Activated CD8-positive, alpha-beta memory T cell treated with anti-CD3 and anti-CD28 coated beads for 36 hours (primary cell): ENCODE measurements at regions not wholly inside any gene's neighbourhood (a gene's known extent, or its start where the extent isn't known, plus 50 kb on each side); places are given as distances from the start of the nearest gene placed in this dataset.
"Not testable (repeated sequence)": the region's sequence is repeated elsewhere in the genome, so short reads cannot be mapped to it uniquely, and the experiment has no call there.

ENCODE experiments used
- CTCF ChIA-PET: fragments of 350-600 bp; sonication (Branson Sonifier 250); formaldehyde crosslinking; loops from one replicate; lab custom pipeline; 2021; ENCODE audit warnings: antibody characterized with exemption; lab: Charles Lee
- POLR2A ChIA-PET: fragments of 350-600 bp; sonication (Branson Sonifier 250); formaldehyde crosslinking; loops from one replicate; lab custom pipeline; 2021; ENCODE audit warnings: antibody characterized with exemption; lab: Charles Lee

DNA sequence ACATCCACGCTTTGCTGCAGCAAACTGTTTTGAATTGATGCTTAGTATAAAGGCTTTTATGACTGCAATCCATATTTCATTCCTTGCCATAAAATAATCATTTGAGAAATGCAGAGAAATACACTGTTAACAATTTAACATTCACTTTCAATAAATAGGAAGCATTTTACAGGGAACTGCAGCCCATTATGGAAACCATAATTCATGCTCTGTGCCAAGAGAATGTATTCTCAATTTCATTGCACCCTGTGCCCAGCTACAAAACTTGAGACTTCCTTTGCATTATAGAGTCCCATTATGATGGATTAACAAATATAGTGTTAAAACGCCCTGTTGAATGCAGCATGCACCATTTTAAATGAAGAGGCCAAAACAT lies 134.0 kb downstream of the MED10 start:
- ChIA-PET POLR2A (no interaction called here), CTCF (no interaction called here)

DNA sequence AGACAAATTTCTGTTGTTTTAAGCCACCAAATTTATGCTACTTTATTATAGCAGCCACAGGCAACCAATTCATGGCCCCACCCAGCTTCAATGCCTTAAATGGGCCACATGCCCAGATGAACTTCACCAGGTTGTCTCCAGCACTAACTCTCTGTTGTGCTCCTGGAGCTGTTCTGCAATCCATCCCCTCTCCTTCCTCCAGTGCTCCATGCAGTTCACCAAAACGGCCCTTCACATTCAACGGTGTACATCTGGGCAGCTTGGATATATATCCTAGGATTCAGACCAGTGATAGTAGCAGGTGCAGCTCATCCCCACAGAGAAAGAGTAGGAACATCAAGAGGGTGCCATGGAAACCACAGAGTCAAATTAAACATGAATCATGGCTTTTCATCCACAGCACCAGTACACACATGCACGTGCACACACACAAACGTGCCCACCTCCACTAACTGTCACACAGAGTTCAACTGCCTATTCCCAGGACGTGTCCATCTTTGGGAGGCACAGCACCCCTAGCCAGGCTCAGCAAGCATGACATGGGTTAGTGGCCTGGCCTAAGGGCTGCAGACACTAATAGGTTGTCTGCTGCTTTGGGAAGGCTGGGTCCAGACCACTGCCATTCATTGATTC lies 134.5 kb downstream of the MED10 start:
- ChIA-PET POLR2A (no interaction called here), CTCF (no interaction called here)

DNA sequence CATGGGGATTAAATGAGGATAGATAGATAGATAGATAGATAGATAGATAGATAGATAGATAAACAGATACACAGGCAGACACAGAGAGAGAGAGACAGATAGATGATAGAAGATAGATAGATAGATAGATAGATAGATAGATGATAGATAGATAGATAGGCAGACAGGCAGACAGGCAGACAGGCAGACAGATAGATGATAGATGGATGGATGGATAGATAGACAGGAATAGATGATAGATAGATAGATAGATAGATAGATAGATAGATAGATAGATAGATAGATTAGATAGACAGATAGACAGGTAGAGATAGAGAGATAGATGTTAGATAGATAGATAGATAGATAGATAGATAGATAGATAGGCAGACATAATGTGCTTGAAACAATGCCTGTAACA lies 137.3 kb downstream of the MED10 start:
- POLR2A ChIA-PET, CTCF ChIA-PET: not testable (repeated sequence)

DNA sequence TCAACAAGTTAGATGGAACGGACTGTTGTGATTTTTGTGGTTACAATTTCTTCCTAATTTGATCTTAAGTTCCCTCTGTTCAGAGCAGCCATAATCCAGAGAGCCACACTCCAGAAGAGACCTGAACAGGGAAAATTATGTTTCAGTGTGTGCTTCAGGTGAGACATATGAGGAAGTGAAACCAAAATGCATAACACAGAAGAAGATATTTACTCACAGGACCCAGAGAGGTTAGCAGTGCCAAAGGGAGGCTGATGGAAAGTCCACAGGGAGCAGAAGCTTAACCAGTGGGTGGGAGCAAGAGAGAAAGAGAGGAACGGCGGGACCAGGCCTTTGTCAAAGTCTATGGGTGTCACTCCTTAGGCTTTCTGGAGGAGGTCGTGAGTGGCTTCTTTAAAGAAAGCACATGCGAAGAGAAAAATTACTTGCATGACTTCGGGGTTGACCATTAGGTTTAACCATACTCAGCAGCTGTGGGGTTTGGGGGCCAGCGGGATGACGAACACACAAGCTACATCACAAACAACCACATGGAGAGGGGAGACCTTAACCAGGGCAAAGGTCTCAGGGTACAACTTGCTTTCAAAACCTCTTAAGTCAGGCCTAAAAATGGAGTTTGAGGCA lies 141.4 kb downstream of the MED10 start:
- ChIA-PET CTCF (no interaction called here), POLR2A (no interaction called here)

DNA sequence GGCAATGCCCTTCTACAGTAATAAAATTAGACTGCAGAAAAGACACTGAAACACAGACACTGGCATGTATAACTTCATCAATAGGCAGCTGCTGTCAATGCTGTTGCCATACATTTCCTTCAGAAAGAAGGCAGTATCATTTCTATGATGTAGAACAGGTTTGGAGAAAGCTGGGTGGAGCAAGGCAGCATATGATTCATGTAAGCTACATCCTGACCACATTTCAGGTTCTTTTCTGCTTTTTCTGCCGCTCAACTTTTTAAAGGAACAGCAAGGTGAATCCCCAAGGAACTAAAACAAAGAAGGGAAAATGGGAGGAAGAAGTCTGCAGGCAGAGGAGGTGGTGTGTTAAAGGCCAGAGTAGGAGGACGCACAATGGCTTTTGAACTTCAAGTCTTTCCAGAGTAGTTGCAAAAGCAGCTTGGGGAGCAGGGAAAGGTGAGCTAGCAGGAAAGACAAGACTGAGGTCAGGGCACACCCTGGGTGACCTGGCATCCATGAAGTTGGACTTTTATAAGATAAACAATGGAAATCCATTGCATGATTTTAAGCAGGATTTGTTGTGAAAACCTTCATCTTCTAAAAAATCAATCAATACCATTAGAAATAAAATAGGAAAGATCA lies 142.1 kb downstream of the MED10 start:
- POLR2A ChIA-PET: no interaction called here
- CTCF ChIA-PET: no interaction called here

DNA sequence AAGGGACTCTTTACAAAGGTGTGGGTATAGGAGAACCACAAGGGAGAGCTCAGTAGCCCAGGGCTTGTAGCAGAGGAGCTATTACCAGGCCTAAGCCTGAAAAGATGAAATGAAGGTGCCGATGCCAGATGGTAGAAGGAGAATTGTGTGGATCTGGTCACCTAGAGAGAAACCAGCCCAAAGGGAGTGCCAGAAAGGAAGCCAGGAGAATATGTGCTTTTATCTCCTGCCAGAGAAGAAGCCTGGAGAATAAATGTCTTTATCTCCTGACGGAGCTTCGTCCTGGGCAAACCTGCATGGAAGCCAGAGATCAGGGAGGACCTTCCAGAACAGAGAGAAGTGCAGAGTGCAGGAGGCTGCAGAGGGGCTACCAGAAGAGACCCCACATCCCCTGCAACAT lies 142.6 kb downstream of the MED10 start:
- ChIA-PET CTCF (no interaction called here), POLR2A (no interaction called here)

DNA sequence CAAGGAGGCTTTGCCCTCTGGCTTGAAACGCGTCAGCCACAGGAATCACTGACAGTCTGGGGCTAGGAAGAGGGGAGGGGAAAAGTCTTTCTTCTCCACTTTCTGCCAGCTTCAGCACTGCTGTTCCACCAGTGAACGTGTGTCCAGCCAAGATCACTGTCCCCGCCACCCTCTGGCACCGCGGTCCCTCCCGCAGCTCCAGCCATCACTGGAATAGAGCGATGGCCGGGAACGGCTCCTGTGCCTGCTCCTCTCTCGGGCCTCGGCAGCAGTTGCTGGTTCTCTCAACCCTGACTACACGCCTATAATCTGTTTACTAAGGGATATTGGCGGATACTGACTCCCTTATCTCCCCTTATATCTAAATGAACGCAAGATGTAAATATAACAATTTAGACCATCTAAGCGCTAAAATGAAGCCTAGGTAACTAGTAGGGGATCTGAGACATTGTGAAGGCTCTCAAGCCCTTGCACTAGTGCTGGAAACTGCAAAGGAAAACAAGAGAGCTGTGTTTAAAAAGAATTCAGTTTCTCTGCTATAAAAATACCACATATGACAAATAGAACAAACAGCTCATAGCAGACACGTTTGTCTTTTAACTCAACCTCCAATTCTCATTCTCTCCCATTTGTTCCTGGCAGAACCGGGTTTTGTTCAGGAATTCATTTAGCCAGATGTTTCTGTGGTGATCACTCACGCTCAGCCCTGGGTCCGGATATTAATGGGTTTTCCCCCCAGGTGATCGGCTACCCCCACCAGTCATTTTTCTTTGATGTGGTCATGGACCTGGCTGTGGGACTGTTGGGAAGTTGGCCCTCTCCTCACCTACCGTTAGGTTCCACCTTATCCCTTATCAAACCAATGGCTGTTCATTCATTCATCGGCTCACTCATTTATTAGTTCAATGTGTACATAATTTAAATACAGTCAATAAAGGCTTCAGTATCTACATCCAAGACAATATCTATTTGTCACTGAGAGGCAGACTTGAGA lies 149.8 kb downstream of the MED10 start:
- CTCF ChIA-PET: no interaction called here

DNA sequence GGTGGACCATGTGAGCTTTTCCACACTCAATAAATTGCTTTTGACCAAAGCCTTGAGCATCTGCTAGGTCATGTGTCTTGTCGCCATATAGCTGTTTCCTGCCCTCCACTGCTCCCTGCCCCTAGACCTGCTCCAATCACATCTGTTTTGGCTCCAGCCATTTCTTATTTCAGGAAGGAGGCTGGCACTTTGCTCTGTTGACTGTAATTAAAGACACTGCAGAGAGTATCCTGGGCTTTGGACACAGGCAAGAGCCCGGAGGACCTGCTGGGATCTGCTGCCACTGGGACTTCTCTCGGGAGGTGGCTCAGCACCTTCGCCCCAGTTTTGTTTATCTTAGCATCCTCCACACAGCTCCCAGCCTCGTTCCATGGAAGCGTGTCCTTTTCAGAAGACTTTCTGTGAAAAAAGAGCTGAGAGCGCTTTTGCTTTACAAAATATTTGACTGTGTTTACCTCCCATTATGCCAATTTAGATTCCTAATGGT lies 153.2 kb downstream of the MED10 start:
- CTCF ChIA-PET: interaction anchor here (0.7 kb wide), 1 partner anchor 347 kb away, joined by 3 read pairs; no protein-coding TSS in a partner anchor
- POLR2A ChIA-PET: no interaction called here

More for the DNA sequence above, 149.8 kb downstream of the MED10 start:
- POLR2A ChIA-PET: no interaction called here

DNA sequence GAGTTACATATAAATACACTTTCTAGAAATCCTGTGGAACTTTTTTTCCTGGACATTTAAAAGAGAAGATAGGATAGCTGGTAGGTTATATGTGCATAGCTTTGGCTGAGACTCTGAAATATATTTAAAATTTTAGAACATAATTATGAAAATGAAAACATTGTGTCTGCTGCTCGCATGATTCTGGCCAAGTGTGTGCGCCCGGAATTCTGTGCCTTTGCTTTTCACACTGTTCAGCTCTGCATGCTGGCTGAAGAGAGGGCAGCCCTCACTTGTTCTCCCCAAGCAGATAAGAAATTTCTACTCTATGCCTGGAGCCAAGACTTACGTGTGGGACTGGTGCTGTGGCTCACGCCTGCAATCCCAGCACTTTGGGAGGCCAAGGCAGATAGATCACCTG lies 153.9 kb downstream of the MED10 start:
- CTCF ChIA-PET: interaction anchor here (0.7 kb wide), 2 partner anchors 23 to 347 kb away, joined by 3 to 4 read pairs; no protein-coding TSS in a partner anchor
- POLR2A ChIA-PET: no interaction called here

DNA sequence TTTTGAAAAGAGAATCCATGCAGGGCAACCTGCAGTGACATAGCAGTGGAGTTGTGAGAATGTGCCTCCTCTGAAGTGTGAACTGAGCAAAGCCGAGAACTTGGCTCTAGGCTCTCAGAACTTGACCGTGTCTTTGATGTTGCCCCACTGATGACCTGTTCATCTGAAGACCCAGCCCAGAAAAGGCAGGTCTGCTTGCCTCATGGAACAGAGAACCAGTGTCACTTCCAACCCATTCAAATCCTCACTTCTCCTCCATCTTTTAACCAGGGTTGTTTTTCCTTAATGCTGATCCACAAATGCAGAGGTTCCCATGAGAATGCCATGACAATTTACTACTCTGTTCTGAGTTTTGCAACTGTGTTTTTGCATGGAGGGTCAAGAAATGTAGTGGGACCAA lies 155.4 kb downstream of the MED10 start:
- ChIA-PET POLR2A (no interaction called here), CTCF (no interaction called here)

DNA sequence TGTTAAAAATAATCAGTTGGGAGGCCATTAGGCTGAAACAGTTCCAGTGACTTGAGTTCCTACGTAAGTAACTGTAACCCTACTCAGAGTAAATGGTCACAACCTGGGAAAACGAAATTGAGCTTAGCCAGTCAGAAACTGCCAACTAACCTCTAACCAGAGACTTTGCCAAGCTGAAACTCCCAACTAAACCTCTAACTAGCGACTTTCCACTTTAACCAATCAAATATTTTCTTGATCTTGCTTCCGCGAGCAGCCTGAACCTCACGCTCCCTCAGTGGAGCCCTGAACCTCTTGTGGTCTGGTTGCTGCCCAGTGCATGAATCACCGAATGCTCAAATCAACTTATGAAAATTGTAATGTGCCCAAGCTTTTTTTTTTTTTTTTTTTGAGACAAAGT lies 156.2 kb downstream of the MED10 start:
- CTCF ChIA-PET: no interaction called here
- POLR2A ChIA-PET: no interaction called here

DNA sequence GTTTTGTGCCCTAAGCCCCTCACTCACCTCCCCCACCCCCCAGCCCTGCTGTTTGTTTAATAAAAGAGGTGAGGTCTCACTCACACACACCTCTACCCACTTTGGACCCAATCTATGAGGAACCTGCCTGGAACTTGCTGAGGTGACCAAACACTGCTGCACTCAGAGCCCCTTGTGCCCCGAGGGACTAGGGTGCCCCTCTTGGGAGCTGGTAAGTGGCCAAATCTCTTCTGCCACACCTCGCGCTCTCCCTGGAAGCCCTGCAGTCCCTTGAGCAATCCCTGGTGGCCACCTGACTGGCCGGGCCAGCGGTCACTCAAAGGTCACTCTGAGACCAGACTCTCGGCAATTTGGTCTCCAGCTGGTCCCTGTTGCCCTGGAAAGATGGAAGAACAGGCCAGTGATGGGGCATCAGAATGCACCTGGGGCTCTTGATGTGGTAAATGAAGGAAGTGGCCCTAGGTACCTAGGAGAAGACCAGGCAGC lies 157.2 kb downstream of the MED10 start:
- POLR2A ChIA-PET: no interaction called here
- CTCF ChIA-PET: no interaction called here

DNA sequence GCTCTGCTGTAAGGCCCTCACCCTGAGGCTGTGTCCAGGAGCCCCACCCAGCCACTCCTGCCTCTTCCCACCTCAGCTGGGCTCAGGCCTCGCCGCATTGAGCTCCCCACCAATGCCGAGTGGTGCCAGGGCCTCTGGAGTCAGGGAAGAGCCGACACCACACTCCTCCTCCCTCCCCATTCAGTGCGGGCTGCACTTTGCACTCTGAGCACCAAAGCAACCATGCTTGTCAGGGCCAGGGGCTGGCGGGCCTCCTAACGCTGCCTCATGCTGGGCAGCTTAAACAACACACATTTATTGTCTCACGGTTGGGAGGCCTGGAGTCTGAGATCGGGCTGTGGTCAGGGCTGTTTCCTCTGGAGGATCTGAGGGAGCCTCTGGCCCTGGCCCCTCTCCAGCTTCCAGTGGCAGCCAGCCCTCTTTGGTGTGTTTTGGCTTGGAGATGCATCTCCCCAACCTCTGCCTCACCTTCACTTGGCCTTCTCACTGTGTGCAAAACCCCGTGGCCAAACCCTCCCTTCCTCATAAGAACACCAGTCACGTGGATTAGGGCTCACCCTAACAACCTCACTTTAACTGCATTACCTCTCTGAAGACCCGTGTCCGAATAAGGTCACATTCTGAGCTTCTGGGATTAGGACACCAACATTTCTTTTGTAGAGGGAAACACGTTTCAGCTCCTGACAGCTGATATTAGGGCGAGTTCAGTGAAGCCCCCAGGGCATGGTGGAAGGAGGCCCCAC lies 157.8 kb downstream of the MED10 start:
- CTCF ChIA-PET: no interaction called here
- POLR2A ChIA-PET: no interaction called here

DNA sequence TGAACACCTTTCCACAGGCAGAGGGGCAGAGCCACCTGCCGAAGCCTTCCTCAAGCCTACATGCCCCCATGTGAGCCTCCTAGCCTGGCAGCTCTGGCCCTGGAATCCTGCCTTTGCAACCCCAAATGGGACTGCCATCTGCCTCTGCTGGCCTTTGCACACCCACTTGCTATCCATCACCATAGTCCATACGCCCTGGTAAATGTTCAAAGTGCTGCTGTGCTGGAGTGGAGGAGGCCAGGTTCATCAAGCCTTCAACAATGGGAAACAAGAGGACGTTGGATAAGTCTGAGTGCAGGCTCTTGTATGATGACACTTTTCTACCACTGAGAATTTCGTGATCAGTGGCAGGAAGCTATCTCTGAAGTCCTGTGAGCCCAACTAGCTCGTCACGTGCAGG lies 159.8 kb downstream of the MED10 start:
- CTCF ChIA-PET: no interaction called here
- POLR2A ChIA-PET: no interaction called here

DNA sequence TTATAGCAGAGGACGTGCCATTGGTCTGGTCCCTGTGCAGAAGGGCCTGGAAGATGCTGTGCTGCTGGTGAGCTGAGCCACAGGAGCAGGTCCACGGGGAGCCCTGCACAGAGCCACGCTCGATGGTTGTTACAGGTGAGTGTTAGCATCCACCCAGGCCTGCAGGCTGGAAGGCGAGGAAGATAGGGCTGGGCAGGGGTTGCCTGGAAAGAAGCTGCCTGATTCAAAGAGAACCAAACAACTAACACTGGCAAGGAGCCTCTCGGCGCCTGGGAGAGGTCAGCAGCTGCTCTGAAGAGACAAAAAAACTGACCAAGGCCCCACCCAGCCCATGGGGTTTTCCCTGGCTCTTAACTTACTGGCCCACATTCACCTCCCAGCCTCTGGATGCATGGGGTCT lies 160.2 kb downstream of the MED10 start:
- CTCF ChIA-PET: no interaction called here
- POLR2A ChIA-PET: no interaction called here

DNA sequence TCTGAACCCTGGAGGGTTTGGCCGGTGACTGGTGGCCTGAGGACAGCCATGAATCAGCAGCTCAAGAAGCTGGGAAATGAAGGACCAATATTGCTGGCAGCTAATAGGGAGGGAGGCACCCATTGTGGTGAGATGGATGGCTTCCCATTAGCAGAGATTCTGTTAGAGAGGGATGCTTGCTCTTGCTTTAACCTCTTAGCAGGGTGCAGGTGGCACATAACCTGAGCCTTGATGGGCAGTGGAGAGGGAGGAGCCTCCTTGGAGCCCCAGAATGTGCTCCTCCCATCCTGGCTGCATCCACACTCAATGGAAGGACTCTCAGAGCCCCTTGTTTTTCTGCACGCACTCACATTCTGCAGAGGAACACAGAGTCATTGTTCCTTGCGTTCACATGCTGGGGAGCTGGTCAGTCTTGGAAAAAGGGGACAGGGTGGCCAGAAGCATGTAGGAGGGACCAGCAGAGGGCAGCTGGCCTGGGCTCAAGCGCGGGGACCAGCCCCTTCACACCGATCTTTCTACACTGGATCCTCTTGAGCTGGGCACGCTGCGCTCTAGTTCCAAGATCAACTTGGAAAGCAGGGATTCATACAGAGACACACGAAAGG lies 161.8 kb downstream of the MED10 start:
- ChIA-PET CTCF (no interaction called here), POLR2A (no interaction called here)

DNA sequence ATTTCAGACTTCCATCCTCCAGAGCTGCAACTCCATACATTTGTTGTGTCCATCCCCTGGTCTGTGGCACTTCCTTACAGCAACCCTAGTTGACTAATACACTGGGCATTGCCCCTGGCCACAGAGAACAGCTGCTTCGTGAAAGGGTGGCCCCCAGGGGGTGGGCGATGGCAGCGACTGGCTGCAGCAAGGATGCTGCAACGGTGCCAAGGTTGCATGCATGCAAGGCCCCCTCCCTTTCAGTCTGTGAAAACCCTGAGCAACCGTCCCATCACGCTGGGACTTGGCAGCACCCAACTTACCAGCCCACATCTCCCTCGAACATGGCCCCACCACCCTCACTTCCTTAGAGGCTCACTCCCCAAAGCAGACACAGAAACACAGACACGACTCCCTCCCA lies 162.5 kb downstream of the MED10 start:
- POLR2A ChIA-PET: no interaction called here
- CTCF ChIA-PET: no interaction called here

DNA sequence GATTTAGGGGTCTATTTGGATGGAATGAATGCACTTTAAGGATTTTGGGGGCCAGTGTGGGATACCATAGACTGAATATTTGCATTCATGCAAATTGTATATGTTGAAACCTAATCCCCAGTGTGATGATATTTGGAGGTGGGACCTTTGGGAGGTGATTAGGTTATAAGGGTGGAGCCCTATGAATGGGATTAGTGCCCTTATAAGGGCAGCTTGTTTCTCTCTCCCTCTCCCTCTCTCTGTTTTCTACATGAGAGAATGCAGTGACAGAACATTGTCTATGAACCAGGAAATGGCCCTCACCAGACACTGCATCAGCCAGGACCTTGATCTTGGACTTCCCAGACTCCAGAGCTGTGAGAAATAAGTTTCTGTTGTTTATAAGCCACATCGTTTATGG lies 166.1 kb downstream of the MED10 start:
- CTCF ChIA-PET: no interaction called here
- POLR2A ChIA-PET: no interaction called here

DNA sequence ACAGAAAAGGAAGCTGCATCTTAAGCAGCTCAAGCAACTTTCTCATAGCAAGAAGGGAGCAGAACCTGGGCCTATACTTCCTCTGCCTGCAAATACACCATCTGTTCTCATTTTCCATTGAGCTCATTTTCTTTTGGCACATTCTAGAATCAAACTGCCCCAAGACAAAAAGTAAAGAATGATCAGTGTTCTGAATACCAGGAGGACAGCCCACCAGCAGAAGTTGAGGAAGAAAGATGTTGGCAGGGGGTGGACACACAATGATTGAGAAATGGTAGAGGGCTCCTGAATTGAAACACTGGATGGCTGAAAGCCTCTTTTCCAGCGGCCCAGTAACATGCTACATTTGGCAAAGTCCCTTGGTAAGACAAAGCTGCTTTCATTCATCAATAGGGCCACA lies 171.8 kb downstream of the MED10 start:
- CTCF ChIA-PET: no interaction called here
- POLR2A ChIA-PET: no interaction called here
